Activated CD8-positive, alpha-beta memory T cell treated with anti-CD3 and anti-CD28 coated beads, Interleukin-2, amount 10 ng/mL, durations not matched to agents 7 days and 5 days (primary cell): ENCODE measurements at regions not wholly inside any gene's neighbourhood (a gene's known extent, or its start where the extent isn't known, plus 50 kb on each side); places are given as distances from the start of the nearest gene placed in this dataset.

Source experiments
- ATAC-seq: fragments of 150-1000 bp; cut with Tn5 transposase; one replicate; pipeline ENCODE4 v1.10.0; 2021; ENCODE audit warnings: moderate library complexity
- CTCF ChIA-PET: fragments of 350-600 bp; sonication (Branson Sonifier 250); formaldehyde crosslinking; loops from one replicate; lab custom pipeline; 2021; ENCODE audit warnings: antibody characterized with exemption; lab: Charles Lee
- DNase-seq: peaks from one replicate; pipeline ENCODE4 v3.0.0-alpha.2; 2020
- H3K27ac Mint-ChIP-seq: one replicate; pipeline ENCODE4 v1.8.0; 2021; ENCODE audit warnings: mild to moderate bottlenecking, mixed read lengths
- H3K27me3 Mint-ChIP-seq: one replicate; pipeline ENCODE4 v1.8.0; 2021; ENCODE audit warnings: mixed read lengths
- H3K36me3 Mint-ChIP-seq: one replicate; pipeline ENCODE4 v1.8.0; 2021; ENCODE audit warnings: mild to moderate bottlenecking, mixed read lengths
- H3K4me1 Mint-ChIP-seq: one replicate; pipeline ENCODE4 v1.8.0; 2021; ENCODE audit warnings: mixed read lengths
- H3K4me3 Mint-ChIP-seq: one replicate; pipeline ENCODE4 v1.8.0; 2021; ENCODE audit warnings: mild to moderate bottlenecking, moderate library complexity, mixed read lengths
- H3K9me3 Mint-ChIP-seq: one replicate; pipeline ENCODE4 v1.8.0; 2022; ENCODE audit warnings: low read depth, mixed read lengths

- Mint-ChIP-seq H3K27me3 (no peaks in the 10 kb centered on the region), H3K4me3 (no peak overlapping the region), H3K9me3 (peaks cover 9% of the 10 kb centered on the region), H3K36me3 (no peaks in the 10 kb centered on the region), H3K27ac (no peak overlapping the region), H3K4me1 (no peaks in the 10 kb centered on the region)
- CTCF ChIA-PET = no interaction called here
- DNase-seq (no peak), ATAC-seq (no peak)
Measured at GRCh38 chr13:63093907-63094469, 1678.3 kb upstream of the PCDH20 start.

- CTCF ChIA-PET = no interaction called here
- ATAC-seq (no peak), DNase-seq (no peak)
- H3K27me3 Mint-ChIP-seq = no peaks in the 10 kb centered on the region
- no peaks in the 10 kb centered on the region for H3K36me3 Mint-ChIP-seq
- peaks cover 9% of the 10 kb centered on the region for H3K9me3 Mint-ChIP-seq
- H3K4me1 Mint-ChIP-seq = no peaks in the 10 kb centered on the region
- no peak overlapping the region for H3K4me3 Mint-ChIP-seq
- H3K27ac Mint-ChIP-seq = no peak overlapping the region
Measured at GRCh38 chr13:63092456-63092855, 1676.8 kb upstream of the PCDH20 start.

DNA sequence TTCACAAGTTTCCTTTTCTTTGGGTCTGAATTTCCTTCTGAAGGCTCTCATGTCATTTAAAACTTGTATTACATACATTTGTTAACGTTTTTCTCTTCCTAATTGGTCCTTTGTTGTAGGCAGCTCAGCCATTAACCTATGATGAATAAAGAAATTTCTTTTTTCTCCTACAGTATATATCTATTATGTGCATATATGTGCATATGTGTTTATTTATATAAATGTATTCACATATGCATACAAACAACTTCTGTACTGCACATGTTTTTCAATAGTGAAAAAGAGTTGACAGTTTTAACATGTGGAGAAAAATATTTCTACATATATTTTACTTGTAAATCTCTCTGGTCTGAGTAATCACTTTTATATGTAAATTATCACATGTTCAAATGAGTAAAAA lies 1674.9 kb upstream of the PCDH20 start:
- Mint-ChIP-seq H3K4me1 (no peaks in the 10 kb centered on the region), H3K4me3 (no peak overlapping the region), H3K36me3 (no peaks in the 10 kb centered on the region), H3K9me3 (peaks cover 6% of the 10 kb centered on the region), H3K27ac (no peak overlapping the region), H3K27me3 (no peaks in the 10 kb centered on the region)
- no peak for ATAC-seq
- CTCF ChIA-PET = no interaction called here
- DNase-seq = no peak

DNA sequence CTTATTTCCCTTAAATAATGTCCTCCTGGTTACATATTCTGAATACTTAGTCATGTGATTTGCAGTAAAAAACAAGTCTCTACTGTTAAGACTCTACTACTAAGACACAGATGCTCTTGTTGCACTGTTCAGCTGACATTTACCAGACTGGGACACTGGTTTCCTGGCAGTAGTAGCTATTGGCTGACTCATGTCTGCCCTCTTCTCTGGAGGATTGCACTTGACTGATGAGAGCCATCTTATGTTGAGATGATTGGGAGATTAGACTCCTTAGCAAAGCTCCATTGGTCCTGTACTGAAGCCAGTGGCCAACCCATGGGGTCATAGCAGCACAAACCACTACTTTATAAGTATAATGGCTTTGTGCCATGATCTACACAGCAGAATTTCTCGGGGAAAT lies 1672.6 kb upstream of the PCDH20 start:
- no peaks in the 10 kb centered on the region for H3K27me3 Mint-ChIP-seq
- DNase-seq (no peak), ATAC-seq (no peak)
- H3K36me3 Mint-ChIP-seq = no peaks in the 10 kb centered on the region
- H3K4me1 Mint-ChIP-seq = no peaks in the 10 kb centered on the region
- H3K4me3 Mint-ChIP-seq = no peak overlapping the region
- CTCF ChIA-PET = no interaction called here
- peaks cover 3% of the 10 kb centered on the region for H3K9me3 Mint-ChIP-seq
- H3K27ac Mint-ChIP-seq = no peak overlapping the region

GRCh38 chr13:63086286-63086685 lies 1670.6 kb upstream of the PCDH20 start:
- no peaks in the 10 kb centered on the region for H3K36me3 Mint-ChIP-seq
- no peak overlapping the region for H3K27ac Mint-ChIP-seq
- CTCF ChIA-PET = no interaction called here
- H3K9me3 Mint-ChIP-seq = peaks cover 4% of the 10 kb centered on the region
- ATAC-seq (no peak), DNase-seq (no peak)
- no peaks in the 10 kb centered on the region for H3K27me3 Mint-ChIP-seq
- H3K4me1 Mint-ChIP-seq = no peaks in the 10 kb centered on the region
- no peak overlapping the region for H3K4me3 Mint-ChIP-seq

GRCh38 chr13:63085851-63086250 lies 1670.2 kb upstream of the PCDH20 start:
- ATAC-seq (no peak), DNase-seq (no peak)
- Mint-ChIP-seq H3K4me3 (no peak overlapping the region), H3K36me3 (no peaks in the 10 kb centered on the region), H3K9me3 (peaks cover 7% of the 10 kb centered on the region), H3K27me3 (no peaks in the 10 kb centered on the region), H3K27ac (no peak overlapping the region), H3K4me1 (no peaks in the 10 kb centered on the region)
- CTCF ChIA-PET = no interaction called here

GRCh38 chr13:63081400-63082014 lies 1665.9 kb upstream of the PCDH20 start:
- Mint-ChIP-seq H3K4me1 (no peaks in the 10 kb centered on the region), H3K4me3 (no peak overlapping the region), H3K27me3 (no peaks in the 10 kb centered on the region), H3K27ac (no peak overlapping the region), H3K9me3 (peaks cover 12% of the 10 kb centered on the region), H3K36me3 (no peaks in the 10 kb centered on the region)
- no peak for DNase-seq
- CTCF ChIA-PET = no interaction called here
- no peak for ATAC-seq

- Mint-ChIP-seq H3K9me3 (peaks cover 11% of the 10 kb centered on the region), H3K27ac (no peak overlapping the region), H3K4me3 (no peak overlapping the region), H3K36me3 (no peaks in the 10 kb centered on the region), H3K4me1 (no peaks in the 10 kb centered on the region), H3K27me3 (no peaks in the 10 kb centered on the region)
- CTCF ChIA-PET = no interaction called here
- DNase-seq (no peak), ATAC-seq (no peak)
Measured at GRCh38 chr13:63075126-63075525, 1659.5 kb upstream of the PCDH20 start.

DNA sequence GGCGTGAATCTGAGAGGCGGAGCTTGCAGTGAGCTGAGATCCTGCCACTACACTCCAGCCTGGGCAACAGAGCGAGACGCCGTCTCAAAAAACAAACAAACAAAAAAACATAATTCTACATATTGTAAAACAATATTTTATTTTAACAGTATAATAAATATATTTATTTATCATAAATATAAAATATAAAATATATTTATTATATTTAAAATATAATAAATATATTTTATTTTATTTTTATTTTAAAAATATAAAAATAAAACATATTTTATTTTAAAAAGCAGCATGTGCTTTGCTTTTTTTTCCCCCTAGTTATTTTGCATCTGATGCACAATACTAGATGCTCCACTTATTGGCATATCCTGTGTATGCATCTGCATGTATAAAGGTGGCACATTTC lies 1634.6 kb upstream of the PCDH20 start:
- DNase-seq (no peak), ATAC-seq (no peak)
- H3K4me3 Mint-ChIP-seq = no peak overlapping the region
- CTCF ChIA-PET = no interaction called here
- H3K27ac Mint-ChIP-seq = no peak overlapping the region
- H3K27me3 Mint-ChIP-seq = no peaks in the 10 kb centered on the region
- no peaks in the 10 kb centered on the region for H3K36me3 Mint-ChIP-seq
- H3K9me3 Mint-ChIP-seq = peaks cover 13% of the 10 kb centered on the region
- no peaks in the 10 kb centered on the region for H3K4me1 Mint-ChIP-seq

- H3K9me3 Mint-ChIP-seq = peaks cover 17% of the 10 kb centered on the region
- H3K27me3 Mint-ChIP-seq = no peaks in the 10 kb centered on the region
- H3K4me1 Mint-ChIP-seq = no peaks in the 10 kb centered on the region
- ATAC-seq (no peak), DNase-seq (no peak)
- H3K27ac Mint-ChIP-seq = no peak overlapping the region
- no peak overlapping the region for H3K4me3 Mint-ChIP-seq
- CTCF ChIA-PET = no interaction called here
- H3K36me3 Mint-ChIP-seq = no peaks in the 10 kb centered on the region
Measured at GRCh38 chr13:63048653-63049052, 1633.0 kb upstream of the PCDH20 start.

GRCh38 chr13:63044589-63045313 lies 1629.1 kb upstream of the PCDH20 start:
- CTCF ChIA-PET = no interaction called here
- Mint-ChIP-seq H3K36me3 (no peaks in the 10 kb centered on the region), H3K9me3 (peaks cover 20% of the 10 kb centered on the region), H3K27ac (no peak overlapping the region), H3K4me3 (no peak overlapping the region), H3K4me1 (no peaks in the 10 kb centered on the region), H3K27me3 (no peaks in the 10 kb centered on the region)
- DNase-seq (no peak), ATAC-seq (no peak)

DNA sequence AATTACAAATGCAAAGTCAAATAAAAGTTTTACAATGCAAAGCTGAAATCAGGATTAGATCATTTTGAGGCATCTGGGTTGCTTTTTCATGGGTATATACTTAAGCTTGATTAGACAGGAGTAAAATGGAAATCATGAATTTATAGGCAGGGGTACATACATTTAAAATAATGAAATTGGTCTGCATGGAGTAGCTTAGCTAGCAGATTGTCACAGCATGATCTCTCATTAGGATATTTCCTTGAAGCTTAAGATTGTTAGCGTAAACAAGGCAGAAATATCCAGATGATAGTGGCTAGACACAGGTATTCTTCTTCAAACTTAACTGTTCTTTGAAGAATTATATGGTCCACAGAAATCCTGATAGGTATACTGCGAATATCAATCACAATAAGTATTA lies 1627.0 kb upstream of the PCDH20 start:
- H3K4me3 Mint-ChIP-seq = no peak overlapping the region
- peaks cover 30% of the 10 kb centered on the region for H3K9me3 Mint-ChIP-seq
- no peaks in the 10 kb centered on the region for H3K36me3 Mint-ChIP-seq
- no peaks in the 10 kb centered on the region for H3K4me1 Mint-ChIP-seq
- no peak overlapping the region for H3K27ac Mint-ChIP-seq
- CTCF ChIA-PET = no interaction called here
- ATAC-seq = no peak
- DNase-seq = no peak
- no peaks in the 10 kb centered on the region for H3K27me3 Mint-ChIP-seq

- no peak overlapping the region for H3K4me3 Mint-ChIP-seq
- peaks cover 31% of the 10 kb centered on the region for H3K9me3 Mint-ChIP-seq
- ATAC-seq = no peak
- CTCF ChIA-PET = no interaction called here
- no peaks in the 10 kb centered on the region for H3K36me3 Mint-ChIP-seq
- no peaks in the 10 kb centered on the region for H3K27me3 Mint-ChIP-seq
- H3K27ac Mint-ChIP-seq = no peak overlapping the region
- H3K4me1 Mint-ChIP-seq = no peaks in the 10 kb centered on the region
- DNase-seq = no peak
Measured at GRCh38 chr13:63041640-63042414, 1626.2 kb upstream of the PCDH20 start.
